Kidney (tissue), 13 donors: ENCODE measurements at regions not wholly inside any gene's neighbourhood (a gene's known extent, or its start where the extent isn't known, plus 50 kb on each side); places are given as distances from the start of the nearest gene placed in this dataset.

Experiments used
- DNase-seq, 5 donors: peaks; one replicate each; pipeline ENCODE4 v3.0.0-alpha.2; 2013 to 2020
- FAIRE-seq: peaks from 2 replicates; lab custom pipeline; 2012; peaks lifted over from hg19 to GRCh38; lab: Jason Lieb, UNC
- H3K27ac ChIP-seq, 2 donors: one replicate each; pipeline ENCODE4 v1.7.0; 2013; ENCODE audit warnings: low read depth in 2 of 2, low read length in 2 of 2, inconsistent platforms in 1 of 2
- H3K27me3 ChIP-seq: one replicate; pipeline ENCODE4 v1.7.1; 2013; ENCODE audit warnings: low read length, inconsistent platforms; ENCODE audit not compliant: control insufficient read depth, insufficient read depth
- H3K36me3 ChIP-seq, 3 donors: one replicate each; pipeline versions ENCODE4 v1.7.0 to v1.7.1; 2013; ENCODE audit warnings: low read length in 3 of 3, control low read depth in 1 of 3, inconsistent platforms in 1 of 3; ENCODE audit not compliant: insufficient read depth in 3 of 3, control insufficient read depth in 2 of 3
- H3K4me1 ChIP-seq, 3 donors: one replicate each; pipeline versions ENCODE4 v1.7.0 to v1.7.1; 2013; ENCODE audit warnings: low read length in 3 of 3, inconsistent platforms in 1 of 3, low read depth in 1 of 3; ENCODE audit not compliant: control insufficient read depth in 2 of 3, insufficient read depth in 2 of 3
- H3K4me3 ChIP-seq, 3 donors: one replicate each; pipeline versions ENCODE4 v1.7.0 to v1.8.1; 2013; ENCODE audit warnings: low read length in 3 of 3, control low read depth in 1 of 3, inconsistent platforms in 1 of 3
- H3K9ac ChIP-seq, 3 donors: one replicate each; pipeline versions ENCODE4 v1.7.0 to v1.7.1; 2013; ENCODE audit warnings: low read length in 3 of 3, control low read depth in 1 of 3, inconsistent platforms in 1 of 3
- H3K9me3 ChIP-seq, 3 donors: one replicate each; pipeline versions ENCODE4 v1.7.0 to v1.7.1; 2013; ENCODE audit warnings: low read length in 3 of 3, control low read depth in 1 of 3, inconsistent platforms in 1 of 3; ENCODE audit not compliant: control insufficient read depth in 2 of 3, insufficient read depth in 1 of 3
- intact Hi-C: fragments of 100-400 bp; cut with DNase I; formaldehyde crosslinking; loops from one replicate; pipeline ENCODE4 v1.11.1; 2022
- TF ChIP-seq, protein P1 (sequence below): IDR thresholded peaks from 3 replicates; pipeline ENCODE4 v1.5.1; 2012; ENCODE audit warnings: mild to moderate bottlenecking, moderate library complexity, borderline replicate concordance; ENCODE audit not compliant: insufficient read depth; ENCODE audit errors: extremely low read depth
- donor health status: control.
- donor health status: control.
- donor health status: control.
- donor health status: control.
- donor health status: control.
- donor health status: DM: yes; HTN: yes; CAD: no.
- donor health status: Normal renal cell carcinoma (clear cell type).

DNA sequence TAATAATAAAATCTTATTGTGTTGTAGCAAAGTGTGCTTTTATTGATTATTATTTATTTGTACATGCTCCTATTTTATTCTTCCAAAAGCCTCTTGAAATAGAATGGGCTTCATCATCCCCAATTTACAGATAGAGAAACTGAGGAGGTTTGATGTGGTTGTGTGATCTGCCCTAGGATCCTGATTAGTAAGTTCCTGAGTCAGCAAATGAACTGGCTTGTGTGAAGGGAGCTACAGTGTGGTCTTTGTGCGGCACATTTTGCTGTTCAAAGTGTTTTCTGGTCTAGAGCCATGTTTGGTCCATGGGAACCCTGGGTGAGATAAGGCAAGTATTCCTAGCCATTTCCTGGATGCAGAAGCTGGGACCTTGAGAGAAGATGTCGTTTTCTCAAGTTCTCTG lies 326.9 kb downstream of the MEIS1 start:
- TF ChIP-seq, protein P1, sequence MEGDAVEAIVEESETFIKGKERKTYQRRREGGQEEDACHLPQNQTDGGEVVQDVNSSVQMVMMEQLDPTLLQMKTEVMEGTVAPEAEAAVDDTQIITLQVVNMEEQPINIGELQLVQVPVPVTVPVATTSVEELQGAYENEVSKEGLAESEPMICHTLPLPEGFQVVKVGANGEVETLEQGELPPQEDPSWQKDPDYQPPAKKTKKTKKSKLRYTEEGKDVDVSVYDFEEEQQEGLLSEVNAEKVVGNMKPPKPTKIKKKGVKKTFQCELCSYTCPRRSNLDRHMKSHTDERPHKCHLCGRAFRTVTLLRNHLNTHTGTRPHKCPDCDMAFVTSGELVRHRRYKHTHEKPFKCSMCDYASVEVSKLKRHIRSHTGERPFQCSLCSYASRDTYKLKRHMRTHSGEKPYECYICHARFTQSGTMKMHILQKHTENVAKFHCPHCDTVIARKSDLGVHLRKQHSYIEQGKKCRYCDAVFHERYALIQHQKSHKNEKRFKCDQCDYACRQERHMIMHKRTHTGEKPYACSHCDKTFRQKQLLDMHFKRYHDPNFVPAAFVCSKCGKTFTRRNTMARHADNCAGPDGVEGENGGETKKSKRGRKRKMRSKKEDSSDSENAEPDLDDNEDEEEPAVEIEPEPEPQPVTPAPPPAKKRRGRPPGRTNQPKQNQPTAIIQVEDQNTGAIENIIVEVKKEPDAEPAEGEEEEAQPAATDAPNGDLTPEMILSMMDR: no peak
- H3K9me3 ChIP-seq: peaks cover 0 to 1% (median 0%) of the 10 kb centered on the region in 3 donors
- no peak overlapping the region for H3K27ac ChIP-seq
- intact Hi-C loops: no loop called here
- no peaks in the 10 kb centered on the region for H3K36me3 ChIP-seq
- no peak for DNase-seq
- FAIRE-seq: no peak
- H3K4me1 ChIP-seq: no peaks in the 10 kb centered on the region
- no peak overlapping the region for H3K9ac ChIP-seq
- H3K27me3 ChIP-seq: no peaks in the 10 kb centered on the region
- H3K4me3 ChIP-seq: no peak overlapping the region

DNA sequence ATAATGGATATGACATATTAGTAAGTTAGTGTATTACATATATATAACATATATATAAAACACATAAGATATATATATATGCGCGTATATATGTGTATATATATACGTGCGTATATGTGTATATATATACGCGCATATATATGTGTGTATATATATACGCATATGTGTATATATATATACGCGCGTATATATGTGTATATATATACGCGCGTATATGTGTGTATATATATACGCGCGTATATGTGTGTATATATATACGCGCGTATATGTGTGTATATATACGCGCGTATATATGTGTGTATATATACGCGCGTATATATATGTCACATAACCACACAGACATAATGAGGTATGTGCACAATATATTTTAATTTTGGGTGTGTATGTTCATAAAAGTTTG lies 327.8 kb downstream of the MEIS1 start:
- no peak overlapping the region for H3K27ac ChIP-seq
- FAIRE-seq (peak; percentile 3), DNase-seq (no peak)
- H3K27me3 ChIP-seq: no peaks in the 10 kb centered on the region
- TF ChIP-seq, protein P1: no peak
- H3K9me3 ChIP-seq: no peaks in the 10 kb centered on the region
- H3K36me3 ChIP-seq: no peaks in the 10 kb centered on the region
- intact Hi-C loops: no loop called here
- H3K4me1 ChIP-seq: no peaks in the 10 kb centered on the region
- H3K9ac ChIP-seq: no peak overlapping the region
- H3K4me3 ChIP-seq: no peak overlapping the region

DNA sequence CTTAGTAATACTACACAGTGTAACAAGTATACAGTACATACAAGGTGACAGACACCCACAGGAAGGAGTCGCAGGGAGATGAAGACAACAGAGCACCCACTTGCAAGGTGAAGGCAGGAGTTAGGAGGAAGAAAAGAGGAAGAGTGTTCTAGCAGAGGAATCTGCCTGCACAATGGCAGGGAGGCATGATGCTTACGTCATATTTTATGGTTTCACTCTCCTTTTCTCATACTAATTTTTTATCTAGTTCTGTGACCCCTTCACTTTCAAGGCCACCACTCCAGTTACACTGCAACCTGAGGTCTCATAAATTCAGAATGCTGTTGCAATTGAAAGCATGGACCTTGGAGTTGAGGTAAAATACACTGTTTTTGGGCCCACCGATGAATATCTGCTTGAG lies 331.7 kb downstream of the MEIS1 start:
- Histone ChIP-seq H3K9me3 (no peaks in the 10 kb centered on the region), H3K9ac (no peak overlapping the region), H3K27me3 (no peaks in the 10 kb centered on the region), H3K4me1 (no peaks in the 10 kb centered on the region), H3K27ac (no peak overlapping the region), H3K36me3 (no peaks in the 10 kb centered on the region), H3K4me3 (no peak overlapping the region)
- TF ChIP-seq, protein P1: no peak
- intact Hi-C loops: no loop called here
- FAIRE-seq (no peak), DNase-seq (no peak)

DNA sequence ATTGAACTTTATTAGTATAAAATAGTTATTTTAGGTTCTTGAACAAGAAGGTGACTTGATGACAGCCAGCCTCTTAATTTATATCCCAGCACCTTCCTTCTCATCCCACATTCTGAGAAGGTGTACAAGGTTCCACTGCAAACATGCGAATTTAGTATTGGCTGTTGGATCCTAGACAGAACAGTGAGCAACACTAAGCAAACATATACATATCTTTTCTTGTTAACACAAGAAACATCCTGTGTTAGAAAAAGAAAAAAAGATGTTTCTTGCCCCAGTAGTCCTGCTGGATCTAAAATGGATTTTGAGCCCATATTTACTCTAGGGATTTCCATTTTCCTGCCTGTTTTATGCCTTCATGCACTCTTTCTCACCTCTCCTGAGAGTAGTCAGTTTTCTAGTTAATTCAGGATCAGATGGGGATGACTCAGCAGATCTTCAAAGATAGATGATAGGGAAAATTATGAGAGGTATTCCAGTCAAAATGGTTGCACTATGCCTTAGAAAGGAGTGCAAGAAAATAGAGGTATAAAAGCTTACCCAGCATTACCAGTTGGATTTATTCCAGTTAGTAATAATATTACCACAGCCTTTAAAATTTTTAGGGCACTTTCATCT lies 336.5 kb downstream of the MEIS1 start:
- Histone ChIP-seq H3K4me3 (no peak overlapping the region), H3K9ac (no peak overlapping the region), H3K9me3 (no peaks in the 10 kb centered on the region), H3K4me1 (no peaks in the 10 kb centered on the region), H3K27me3 (no peaks in the 10 kb centered on the region), H3K36me3 (no peaks in the 10 kb centered on the region), H3K27ac (no peak overlapping the region)
- intact Hi-C loops: no loop called here
- TF ChIP-seq, protein P1: no peak
- no peak for FAIRE-seq
- no peak for DNase-seq
